PC-9 (cell line): ENCODE measurements at regions not wholly inside any gene's neighbourhood (a gene's known extent, or its start where the extent isn't known, plus 50 kb on each side); places are given as distances from the start of the nearest gene placed in this dataset.

Experiments
- CTCF ChIP-seq: fragments of 200-600 bp; sonication (generic); conservative IDR thresholded peaks from 2 replicates; pipeline ENCODE4 v1.6.1; 2017; ENCODE audit warnings: mixed run types, antibody characterized with exemption, mild to moderate bottlenecking, moderate library complexity
- EZH2 ChIP-seq: fragments of 200-600 bp; sonication (generic); IDR thresholded peaks from 2 replicates; pipeline ENCODE4 v1.8.0; 2017; ENCODE audit warnings: antibody characterized with exemption, low read depth

- TF ChIP-seq EZH2 (no peak), CTCF (no peak)
Observed at GRCh38 chr11:15889363-15890030, 466.8 kb downstream of the SOX6 start.
